GM12878 (cell line): ENCODE measurements at regions not wholly inside any gene's neighbourhood (a gene's known extent, or its start where the extent isn't known, plus 50 kb on each side); places are given as distances from the start of the nearest gene placed in this dataset.
A peak's percentile ranks its signal among the peaks of the same experiment; 100 is the strongest.

Experiments used
- ATAC-seq: fragments of 200-7000 bp; cut with Tn5 transposase; 3 replicates; pipeline ENCODE4 v1.9.1; 2020; ENCODE audit warnings: mild to moderate bottlenecking, moderate library complexity
- BruUV-seq: library from RNA; stranded (reverse); fragments of 400-500 nt; replicated peaks from 2 replicates; lab custom pipeline; 2021; lab: Mats Ljungman, UMichigan
- CTCF ChIA-PET: fragments of 300-600 bp; sonication (Branson Sonifier 250); formaldehyde crosslinking; extraction: SDS; loops from one replicate; lab custom pipeline; 2021; ENCODE audit warnings: inconsistent platforms; lab: Yijun Ruan, JAX
- POLR2A ChIA-PET: fragments of 350-600 bp; formaldehyde crosslinking; extraction: SDS; loops from one replicate; lab custom pipeline; 2021; ENCODE audit warnings: inconsistent platforms; lab: Charles Lee
- RAD21 ChIA-PET: fragments of 300-600 bp; sonication (Branson Sonifier 250); formaldehyde crosslinking; loops from one replicate; lab custom pipeline; 2023; ENCODE audit warnings: antibody characterized with exemption; ENCODE audit not compliant: unreplicated experiment; lab: Charles Lee
- SMC1A ChIA-PET: fragments of 300-600 bp; sonication (Branson Sonifier 250); formaldehyde crosslinking; loops from one replicate; lab custom pipeline; 2023; ENCODE audit not compliant: unreplicated experiment, uncharacterized antibody; lab: Charles Lee
- DNase-seq: peaks from one replicate; pipeline ENCODE4 v3.0.0-alpha.2; 2011; ENCODE audit warnings: low read depth, low spot score
- FAIRE-seq: peaks from 3 replicates; lab custom pipeline; 2011; peaks lifted over from hg19 to GRCh38; lab: Jason Lieb, UNC
- H2AFZ ChIP-seq: 2 replicates; pipeline ENCODE4 v1.6.0; 2011; ENCODE audit warnings: low read depth, low read length, control low read depth; ENCODE audit not compliant: control insufficient read depth
- H3K27ac ChIP-seq: 2 replicates; pipeline ENCODE4 v1.5.1; 2011; ENCODE audit warnings: control low read depth; ENCODE audit not compliant: control insufficient read depth, insufficient read depth
- H3K27me3 ChIP-seq, 2 experiments: replicated peaks in 1 of 2; 2 replicates each; pipeline versions ENCODE4 v1.6.0 to v1.6.1; 2011; ENCODE audit warnings: low read length in 1 of 2; ENCODE audit not compliant: control insufficient read depth in 2 of 2, insufficient read depth in 2 of 2
- H3K36me3 ChIP-seq, 2 experiments: 2 replicates each; pipeline ENCODE4 v1.5.1; 2011; ENCODE audit warnings: low read length in 1 of 2; ENCODE audit not compliant: control insufficient read depth in 2 of 2, insufficient read depth in 2 of 2
- H3K4me1 ChIP-seq: 2 replicates; pipeline ENCODE4 v1.6.1; 2011; ENCODE audit warnings: mild to moderate bottlenecking, low read length, moderate library complexity, mixed read lengths; ENCODE audit not compliant: control insufficient read depth, insufficient read depth
- H3K4me2 ChIP-seq: 2 replicates; pipeline ENCODE4 v1.6.0; 2011; ENCODE audit warnings: control low read depth; ENCODE audit not compliant: control insufficient read depth, insufficient read depth
- H3K4me3 ChIP-seq: fragments of 200-600 bp; sonication (generic); 2 replicates; pipeline ENCODE4 v1.5.1; 2016
- H3K79me2 ChIP-seq: 2 replicates; pipeline ENCODE4 v1.6.0; 2011; ENCODE audit warnings: low read length; ENCODE audit not compliant: control insufficient read depth, insufficient read depth
- H3K9ac ChIP-seq: 2 replicates; pipeline ENCODE4 v1.8.0; 2011; ENCODE audit warnings: low read length, control low read depth, mixed read lengths; ENCODE audit not compliant: control insufficient read depth, insufficient read depth
- H3K9me3 ChIP-seq: replicated peaks from 3 replicates; pipeline ENCODE4 v1.5.1; 2011; ENCODE audit warnings: mild to moderate bottlenecking, low read length; ENCODE audit not compliant: control insufficient read depth, insufficient read depth
- H4K20me1 ChIP-seq: 2 replicates; pipeline ENCODE4 v1.6.0; 2011; ENCODE audit not compliant: control insufficient read depth, insufficient read depth
- CBX5 ChIP-seq: sonication (generic); IDR thresholded peaks from 2 replicates; pipeline ENCODE4 v1.6.1; 2016; ENCODE audit warnings: low read depth, moderate library complexity, mild to moderate bottlenecking, inconsistent platforms
- ESRRA ChIP-seq: IDR thresholded peaks from 2 replicates; pipeline ENCODE4 v1.6.1; 2012; ENCODE audit warnings: mild to moderate bottlenecking, low read length, improper control_type of control experiment
- ETV6 ChIP-seq, 2 experiments: fragments of 450-650 bp in 1 of 2; IDR thresholded peaks in 1 of 2; conservative IDR thresholded peaks in 1 of 2; 2 replicates each; pipeline ENCODE4 v1.6.1; 2014; ENCODE audit warnings: antibody characterized with exemption in 1 of 2, borderline replicate concordance in 1 of 2, low read depth in 1 of 2, mild to moderate bottlenecking in 1 of 2, moderate library complexity in 1 of 2
- IKZF1 ChIP-seq: fragments of 450-650 bp; conservative IDR thresholded peaks from 2 replicates; pipeline ENCODE4 v1.6.1; 2017; ENCODE audit warnings: antibody characterized with exemption, mild to moderate bottlenecking
- IKZF2 ChIP-seq, 2 experiments: fragments of 450-650 bp; IDR thresholded peaks; 2 replicates each; pipeline ENCODE4 v1.6.1; 2017; ENCODE audit warnings: mild to moderate bottlenecking in 2 of 2, moderate library complexity in 2 of 2
- LARP7 ChIP-seq: fragments of 450-650 bp; IDR thresholded peaks from 2 replicates; pipeline ENCODE4 v1.6.1; 2017; ENCODE audit warnings: mild to moderate bottlenecking
- MXI1 ChIP-seq: fragments of 150-350 bp; IDR thresholded peaks from 2 replicates; pipeline ENCODE4 v1.6.1; 2011; ENCODE audit warnings: low read depth, mild to moderate bottlenecking, inconsistent platforms, low read length, improper control_type of control experiment
- NKRF ChIP-seq: fragments of 450-650 bp; conservative IDR thresholded peaks from 2 replicates; pipeline ENCODE4 v1.6.1; 2017; ENCODE audit warnings: mild to moderate bottlenecking, moderate library complexity
- PRDM15 ChIP-seq: fragments of 450-650 bp; formaldehyde crosslinking; IDR thresholded peaks from 2 replicates; pipeline ENCODE4 v1.4.0; 2020; ENCODE audit warnings: mild to moderate bottlenecking, moderate library complexity
- TAF1 ChIP-seq: IDR thresholded peaks from 2 replicates; pipeline ENCODE4 v1.6.1; 2011; ENCODE audit warnings: mild to moderate bottlenecking, low read depth, low read length, borderline replicate concordance
- TCF3 ChIP-seq: IDR thresholded peaks from 2 replicates; pipeline ENCODE4 v1.6.1; 2012; ENCODE audit warnings: low read depth, mild to moderate bottlenecking, low read length, borderline replicate concordance; ENCODE audit not compliant: insufficient read depth
- whole genome bisulfite sequencing: methylation state at CpG from one replicate; pipeline ENCODE4 v1.1.6; 2016; ENCODE audit warnings: low lambda C conversion rate; ENCODE audit not compliant: insufficient replicate concordance, insufficient coverage; ENCODE audit errors: missing lambda C conversion rate; 5-methylcytosine and 5-hydroxymethylcytosine counted together
- in situ Hi-C: fragments of 300-500 bp; cut with MboI; formaldehyde crosslinking; loops from 9 replicates; pipeline ENCODE4 v1.14.3; 2018; ENCODE audit warnings: mixed read lengths
- intact Hi-C: fragments of 100-400 bp; cut with micrococcal nuclease; formaldehyde crosslinking; loops from one replicate; pipeline ENCODE4 v1.14.2; 2022; ENCODE audit not compliant: unreplicated experiment
- TF ChIP-seq, protein P1 (sequence below): fragments of 450-650 bp; IDR thresholded peaks from 2 replicates; pipeline ENCODE4 v1.6.1; 2017; ENCODE audit warnings: mild to moderate bottlenecking

GRCh38 chr7:155205368-155206317, 92.0 kb upstream of the INSIG1 start:
- peak overlapping the region; percentile 90 for H3K4me2 ChIP-seq
- H3K4me1 ChIP-seq = peaks cover 23% of the 10 kb centered on the region
- RAD21 ChIA-PET = interaction anchor here (1.0 to 3.0 kb wide), 10 partner anchors 16 to 277 kb away, joined by 3 to 25 read pairs (median 6); partner anchors contain the start of genes INSIG1 and PAXIP1
- TF ChIP-seq MXI1 (no peak; the same call in none of the 2 replicates), ETV6 (conservative IDR thresholded peaks at IDR 0.05 in 1 of 2, IDR thresholded peaks at IDR 0.05 in 1 of 2; ENCODE audit: borderline replicate concordance in 1 of 2, low read depth in 1 of 2) (peak in 1 of 2 experiments; percentile 86; a peak in 2 of 4 replicates), CBX5 (peak; percentile 37; the same call in 1 of the 2 replicates), NKRF (peak; percentile 76), IKZF1 (peak; percentile 88), ESRRA (0 out of 2 replicates have a peak, but pooled peaks have one; percentile 13), TAF1 (peak; percentile 72; the same call in 1 of the 2 replicates), PRDM15 (CRISPR knock-in tag) (no peak), TCF3 (peak; percentile 71; the same call in 1 of the 2 replicates), LARP7 (peak; percentile 85), IKZF2 (IDR thresholded peaks at IDR 0.05) (peak in 1 of 2 experiments; percentile 65; a peak in 1 of 4 replicates)
- TF ChIP-seq, protein P1, sequence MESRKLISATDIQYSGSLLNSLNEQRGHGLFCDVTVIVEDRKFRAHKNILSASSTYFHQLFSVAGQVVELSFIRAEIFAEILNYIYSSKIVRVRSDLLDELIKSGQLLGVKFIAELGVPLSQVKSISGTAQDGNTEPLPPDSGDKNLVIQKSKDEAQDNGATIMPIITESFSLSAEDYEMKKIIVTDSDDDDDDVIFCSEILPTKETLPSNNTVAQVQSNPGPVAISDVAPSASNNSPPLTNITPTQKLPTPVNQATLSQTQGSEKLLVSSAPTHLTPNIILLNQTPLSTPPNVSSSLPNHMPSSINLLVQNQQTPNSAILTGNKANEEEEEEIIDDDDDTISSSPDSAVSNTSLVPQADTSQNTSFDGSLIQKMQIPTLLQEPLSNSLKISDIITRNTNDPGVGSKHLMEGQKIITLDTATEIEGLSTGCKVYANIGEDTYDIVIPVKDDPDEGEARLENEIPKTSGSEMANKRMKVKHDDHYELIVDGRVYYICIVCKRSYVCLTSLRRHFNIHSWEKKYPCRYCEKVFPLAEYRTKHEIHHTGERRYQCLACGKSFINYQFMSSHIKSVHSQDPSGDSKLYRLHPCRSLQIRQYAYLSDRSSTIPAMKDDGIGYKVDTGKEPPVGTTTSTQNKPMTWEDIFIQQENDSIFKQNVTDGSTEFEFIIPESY = peak; percentile 64; the same call in 1 of the 2 replicates

More at GRCh38 chr7:155205368-155206317, 92.0 kb upstream of the INSIG1 start:
- TSS peak; percentile 99 for BruUV-seq
- Histone ChIP-seq H4K20me1 (no peaks in the 10 kb centered on the region), H3K4me3 (peak overlapping the region; percentile 76), H2AFZ (peak overlapping the region; percentile 78), H3K9ac (peak overlapping the region; percentile 84), H3K27ac (peak overlapping the region; percentile 97), H3K36me3 (no peaks in the 10 kb centered on the region), H3K9me3 (no peaks in the 10 kb centered on the region; the same call in 2 of the 3 replicates), H3K79me2 (no peaks in the 10 kb centered on the region), H3K27me3 (no peaks in the 10 kb centered on the region)
- CTCF ChIA-PET = interaction anchor here (0.6 to 3.3 kb wide), 14 partner anchors 10 to 292 kb away, joined by 3 to 17 read pairs (median 3); partner anchors contain the start of genes INSIG1 and PAXIP1
- in situ Hi-C loops = loop anchor here (10.0 kb wide), 2 partner anchors 89 to 549 kb away; partner anchors contain the start of gene INSIG1
- SMC1A ChIA-PET = interaction anchor here (0.7 to 2.4 kb wide), 16 partner anchors 11 to 278 kb away, joined by 3 to 16 read pairs (median 4); partner anchors contain the start of gene INSIG1
- ATAC-seq (peak; percentile 91), DNase-seq (peak; percentile 99), FAIRE-seq (peak; percentile 100)
- POLR2A ChIA-PET = interaction anchor here (0.9 to 3.3 kb wide), 8 partner anchors 9 to 277 kb away, joined by 3 to 86 read pairs (median 5); partner anchors contain the start of genes INSIG1 and PAXIP1
- WGBS = 2% methylated on average over 33 of the region's 33 CpGs
- intact Hi-C loops = loop anchor here (1.0 to 10.0 kb wide), 9 partner anchors 77 to 549 kb away; partner anchors contain the start of genes INSIG1, PAXIP1 and RBM33
